Right atrium auricular region (tissue), 2 donors: ENCODE measurements at regions not wholly inside any gene's neighbourhood (a gene's known extent, or its start where the extent isn't known, plus 50 kb on each side); places are given as distances from the start of the nearest gene placed in this dataset.
"Not testable (repeated sequence)": the region's sequence is repeated elsewhere in the genome, so short reads cannot be mapped to it uniquely, and the experiment has no call there.

ENCODE experiments used
- DNase-seq: peaks from one replicate; pipeline ENCODE4 v3.0.0-alpha.2; 2019; ENCODE audit warnings: low spot score
- H3K27ac ChIP-seq, 2 donors: fragments of 200-600 bp; sonication (generic); 1 replicate in 1 of 2; 2 replicates in 1 of 2; pipeline ENCODE4 v1.5.1; 2016 to 2019
- H3K27me3 ChIP-seq, 2 donors: fragments of 200-600 bp; sonication (generic); one replicate each; pipeline versions ENCODE4 v1.5.1 to v1.6.0; 2017 to 2019
- H3K36me3 ChIP-seq: fragments of 200-600 bp; sonication (generic); one replicate; pipeline ENCODE4 v1.5.1; 2016
- H3K4me1 ChIP-seq, 2 donors: fragments of 200-600 bp; sonication (generic); one replicate each; pipeline versions ENCODE4 v1.5.1 to v1.6.0; 2017 to 2019
- H3K4me3 ChIP-seq, 2 donors: fragments of 200-600 bp; sonication (generic); 1 replicate in 1 of 2; 2 replicates in 1 of 2; pipeline ENCODE4 v1.5.1; 2017 to 2019; ENCODE audit warnings: mild to moderate bottlenecking in 1 of 2, moderate library complexity in 1 of 2
- H3K9me3 ChIP-seq, 2 donors: fragments of 200-600 bp; sonication (generic); one replicate each; pipeline ENCODE4 v1.5.1; 2019
- CTCF ChIP-seq, 2 donors: fragments of 200-600 bp; sonication (generic); IDR thresholded peaks; one replicate each; pipeline ENCODE4 v1.5.1; 2019; ENCODE audit warnings: antibody characterized with exemption in 2 of 2

- no peak for DNase-seq
- no peak overlapping the region for H3K27ac ChIP-seq
- H3K36me3 ChIP-seq, result no peaks in the 10 kb centered on the region
- no peaks in the 10 kb centered on the region for H3K9me3 ChIP-seq
- no peak overlapping the region for H3K4me3 ChIP-seq
- no peaks in the 10 kb centered on the region for H3K27me3 ChIP-seq
- TF ChIP-seq CTCF (IDR thresholded peaks at IDR 0.05), result no peak
- no peaks in the 10 kb centered on the region for H3K4me1 ChIP-seq
Observed at GRCh38 chr10:44749151-44749550, 162.0 kb upstream of the TMEM72 start.

GRCh38 chr10:44752451-44753441 is 158.4 kb upstream of the TMEM72 start:
- no peaks in the 10 kb centered on the region for H3K27me3 ChIP-seq
- no peaks in the 10 kb centered on the region for H3K9me3 ChIP-seq
- H3K4me1 ChIP-seq, result no peaks in the 10 kb centered on the region
- no peak overlapping the region for H3K4me3 ChIP-seq
- H3K27ac ChIP-seq, result no peak overlapping the region
- no peaks in the 10 kb centered on the region for H3K36me3 ChIP-seq
- TF ChIP-seq CTCF (IDR thresholded peaks at IDR 0.05), result no peak
- no peak for DNase-seq

DNA sequence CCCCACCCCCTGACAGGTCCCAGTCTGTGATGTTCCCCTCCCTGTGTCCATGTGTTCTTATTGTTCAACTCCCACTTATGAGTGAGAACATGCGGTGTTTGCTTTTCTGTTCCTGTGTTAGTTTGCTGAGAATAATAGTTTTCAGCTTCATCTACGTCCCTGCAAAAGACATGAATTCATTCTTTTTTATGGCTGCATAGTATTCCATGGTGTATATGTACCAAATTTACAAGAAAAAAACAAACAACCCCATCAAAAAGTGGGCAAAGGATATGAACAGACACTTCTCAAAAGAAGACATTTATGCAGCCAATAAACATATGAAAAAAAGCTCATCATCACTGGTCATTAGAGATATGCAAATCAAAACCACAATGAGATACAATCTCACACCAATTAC is 156.8 kb upstream of the TMEM72 start:
- H3K4me3 ChIP-seq, H3K27me3 ChIP-seq, H3K36me3 ChIP-seq, DNase-seq, H3K9me3 ChIP-seq, H3K4me1 ChIP-seq, H3K27ac ChIP-seq: not testable (repeated sequence)

- H3K9me3 ChIP-seq, result no peaks in the 10 kb centered on the region
- H3K27me3 ChIP-seq, result no peaks in the 10 kb centered on the region
- no peak for TF ChIP-seq CTCF (IDR thresholded peaks at IDR 0.05)
- H3K4me1 ChIP-seq, result no peaks in the 10 kb centered on the region
- H3K36me3 ChIP-seq, result no peaks in the 10 kb centered on the region
- H3K27ac ChIP-seq, result no peak overlapping the region
- DNase-seq, result no peak
- no peak overlapping the region for H3K4me3 ChIP-seq
Observed at GRCh38 chr10:44755481-44755880, 155.7 kb upstream of the TMEM72 start.

DNA sequence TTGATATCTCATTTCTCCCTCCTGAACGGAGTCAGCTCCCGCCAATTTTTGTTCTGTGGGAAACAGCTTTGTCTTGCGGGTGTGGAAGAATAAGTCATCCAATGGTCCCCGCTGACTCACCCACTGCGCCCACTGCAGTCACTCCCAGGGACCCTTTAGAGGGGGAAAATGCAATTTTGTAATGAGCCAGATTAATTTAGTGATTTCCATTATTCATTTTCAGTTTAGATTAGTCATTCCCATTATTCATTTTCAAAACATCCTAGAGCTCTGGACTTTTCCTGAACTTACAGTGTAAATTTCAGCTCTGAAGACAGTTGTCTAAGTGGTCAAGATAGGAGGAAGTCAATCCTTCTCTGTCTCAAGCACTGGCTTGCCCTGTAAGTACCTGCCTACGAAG is 154.9 kb upstream of the TMEM72 start:
- Histone ChIP-seq H3K4me3 (no peak overlapping the region), H3K36me3 (no peaks in the 10 kb centered on the region), H3K9me3 (no peaks in the 10 kb centered on the region), H3K4me1 (no peaks in the 10 kb centered on the region), H3K27ac (no peak overlapping the region), H3K27me3 (no peaks in the 10 kb centered on the region)
- no peak for DNase-seq
- no peak for TF ChIP-seq CTCF (IDR thresholded peaks at IDR 0.05)

DNA sequence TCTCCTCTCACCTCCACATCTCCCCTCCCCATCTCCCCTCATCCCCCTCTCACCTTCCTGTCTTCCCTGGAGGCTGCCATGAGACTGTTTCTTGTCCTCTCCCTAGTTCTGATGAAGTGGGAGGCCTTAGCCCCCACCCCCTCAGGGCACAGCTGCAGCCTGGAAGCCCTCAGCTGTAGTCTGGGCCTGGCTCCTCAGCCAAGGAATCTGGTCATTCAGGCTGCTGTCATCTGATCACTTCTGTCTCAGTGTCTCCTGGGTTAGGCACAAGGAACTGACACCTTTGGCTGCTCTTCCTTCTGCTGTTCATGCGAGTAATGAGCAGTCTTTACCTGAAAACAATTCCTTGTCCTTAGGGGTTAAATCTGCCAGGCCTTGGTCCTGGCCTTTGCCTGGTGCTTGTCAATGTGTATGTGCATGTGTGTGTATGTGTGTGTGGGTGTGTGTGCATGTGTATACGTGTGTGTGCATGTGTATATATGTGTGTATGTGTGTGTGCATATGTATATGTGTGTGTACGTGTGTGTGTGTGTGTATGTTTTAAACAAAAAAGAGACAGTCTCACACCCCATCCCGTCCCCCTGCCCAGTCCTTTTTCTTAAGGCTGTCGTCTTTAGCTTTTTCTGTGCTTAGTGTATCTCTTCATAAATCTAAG is 153.5 kb upstream of the TMEM72 start:
- Histone ChIP-seq H3K4me1 (no peaks in the 10 kb centered on the region), H3K27me3 (no peaks in the 10 kb centered on the region), H3K27ac (no peak overlapping the region), H3K9me3 (no peaks in the 10 kb centered on the region), H3K4me3 (no peak overlapping the region), H3K36me3 (no peaks in the 10 kb centered on the region)
- no peak for DNase-seq
- TF ChIP-seq CTCF (IDR thresholded peaks at IDR 0.05), result no peak
